ENCODE measurements at regions not wholly inside any gene's neighbourhood (a gene's known extent, or its start where the extent isn't known, plus 50 kb on each side); places are given as distances from the start of the nearest gene placed in this dataset.
A peak's percentile ranks its signal among the peaks of the same experiment; 100 is the strongest.
"Not testable (repeated sequence)": the region's sequence is repeated elsewhere in the genome, so short reads cannot be mapped to it uniquely, and the experiment has no call there.

- Histone ChIP-seq H3K36me3 (ENCODE audit: control insufficient read depth, insufficient read depth, low read length, severe bottlenecking) (no peaks in the 10 kb centered on the region), H3K4me3 (ENCODE audit: low read length) (no peak overlapping the region), H3K9ac (ENCODE audit: low read length) (no peak overlapping the region), H3K9me3 (ENCODE audit: control insufficient read depth, low read length) (no peaks in the 10 kb centered on the region), H3K27me3 (replicated peaks; ENCODE audit: control insufficient read depth, insufficient read depth, low read length) (peaks cover 10% of the 10 kb centered on the region), H3K4me1 (ENCODE audit: control insufficient read depth, insufficient read depth, low read length) (no peaks in the 10 kb centered on the region)
- no peak for DNase-seq (ENCODE audit: low read depth)
These were observed 94.7 kb upstream of the ZNF322 start for GRCh38 chr6:26754212-26754611.

GRCh38 chr6:26754801-26755200 is 95.3 kb upstream of the ZNF322 start:
- not testable (repeated sequence) for DNase-seq (ENCODE audit: low read depth); H3K4me3 ChIP-seq (ENCODE audit: low read length); H3K9me3 ChIP-seq (ENCODE audit: control insufficient read depth, low read length); H3K4me1 ChIP-seq (ENCODE audit: control insufficient read depth, insufficient read depth, low read length); H3K27me3 ChIP-seq (replicated peaks; ENCODE audit: control insufficient read depth, insufficient read depth, low read length); H3K36me3 ChIP-seq (ENCODE audit: control insufficient read depth, insufficient read depth, low read length, severe bottlenecking); H3K9ac ChIP-seq (ENCODE audit: low read length)

- H3K9me3 ChIP-seq (ENCODE audit: control insufficient read depth, low read length); H3K36me3 ChIP-seq (ENCODE audit: control insufficient read depth, insufficient read depth, low read length, severe bottlenecking); H3K9ac ChIP-seq (ENCODE audit: low read length); H3K4me1 ChIP-seq (ENCODE audit: control insufficient read depth, insufficient read depth, low read length); H3K27me3 ChIP-seq (replicated peaks; ENCODE audit: control insufficient read depth, insufficient read depth, low read length): not testable (repeated sequence)
- peak overlapping the region; percentile 68 for H3K4me3 ChIP-seq (ENCODE audit: low read length)
- DNase-seq (ENCODE audit: low read depth): peak; percentile 16
These were observed 96.7 kb upstream of the ZNF322 start for GRCh38 chr6:26756067-26756805.

- H3K4me1 ChIP-seq (ENCODE audit: control insufficient read depth, insufficient read depth, low read length); H3K36me3 ChIP-seq (ENCODE audit: control insufficient read depth, insufficient read depth, low read length, severe bottlenecking); H3K9ac ChIP-seq (ENCODE audit: low read length); H3K9me3 ChIP-seq (ENCODE audit: control insufficient read depth, low read length); H3K4me3 ChIP-seq (ENCODE audit: low read length); DNase-seq (ENCODE audit: low read depth); H3K27me3 ChIP-seq (replicated peaks; ENCODE audit: control insufficient read depth, insufficient read depth, low read length): not testable (repeated sequence)
These were observed 106.8 kb upstream of the ZNF322 start for GRCh38 chr6:26766203-26766902.

GRCh38 chr6:26770941-26771666 is 111.6 kb upstream of the ZNF322 start:
- DNase-seq (ENCODE audit: low read depth); H3K4me3 ChIP-seq (ENCODE audit: low read length); H3K9me3 ChIP-seq (ENCODE audit: control insufficient read depth, low read length); H3K9ac ChIP-seq (ENCODE audit: low read length); H3K36me3 ChIP-seq (ENCODE audit: control insufficient read depth, insufficient read depth, low read length, severe bottlenecking); H3K4me1 ChIP-seq (ENCODE audit: control insufficient read depth, insufficient read depth, low read length); H3K27me3 ChIP-seq (replicated peaks; ENCODE audit: control insufficient read depth, insufficient read depth, low read length): not testable (repeated sequence)

GRCh38 chr6:26773414-26773813 is 113.9 kb upstream of the ZNF322 start:
- DNase-seq (ENCODE audit: low read depth): not testable (repeated sequence)

GRCh38 chr6:26780563-26780962 is 121.0 kb upstream of the ZNF322 start:
- H3K36me3 ChIP-seq (ENCODE audit: control insufficient read depth, insufficient read depth, low read length, severe bottlenecking); DNase-seq (ENCODE audit: low read depth); H3K4me3 ChIP-seq (ENCODE audit: low read length); H3K4me1 ChIP-seq (ENCODE audit: control insufficient read depth, insufficient read depth, low read length); H3K9ac ChIP-seq (ENCODE audit: low read length); H3K27me3 ChIP-seq (replicated peaks; ENCODE audit: control insufficient read depth, insufficient read depth, low read length); H3K9me3 ChIP-seq (ENCODE audit: control insufficient read depth, low read length): not testable (repeated sequence)

More at GRCh38 chr6:26773414-26773813, 113.9 kb upstream of the ZNF322 start:
- H3K4me1 ChIP-seq (ENCODE audit: control insufficient read depth, insufficient read depth, low read length); H3K4me3 ChIP-seq (ENCODE audit: low read length); H3K9ac ChIP-seq (ENCODE audit: low read length); H3K9me3 ChIP-seq (ENCODE audit: control insufficient read depth, low read length); H3K27me3 ChIP-seq (replicated peaks; ENCODE audit: control insufficient read depth, insufficient read depth, low read length); H3K36me3 ChIP-seq (ENCODE audit: control insufficient read depth, insufficient read depth, low read length, severe bottlenecking): not testable (repeated sequence)

GRCh38 chr6:26795474-26796307 is 136.1 kb upstream of the ZNF322 start:
- not testable (repeated sequence) for H3K36me3 ChIP-seq (ENCODE audit: control insufficient read depth, insufficient read depth, low read length, severe bottlenecking); H3K4me3 ChIP-seq (ENCODE audit: low read length); H3K4me1 ChIP-seq (ENCODE audit: control insufficient read depth, insufficient read depth, low read length); H3K9me3 ChIP-seq (ENCODE audit: control insufficient read depth, low read length); H3K27me3 ChIP-seq (replicated peaks; ENCODE audit: control insufficient read depth, insufficient read depth, low read length); DNase-seq (ENCODE audit: low read depth); H3K9ac ChIP-seq (ENCODE audit: low read length)

GRCh38 chr6:26799903-26800633 is 140.5 kb upstream of the ZNF322 start:
- H3K4me3 ChIP-seq (ENCODE audit: low read length); H3K9ac ChIP-seq (ENCODE audit: low read length); DNase-seq (ENCODE audit: low read depth); H3K4me1 ChIP-seq (ENCODE audit: control insufficient read depth, insufficient read depth, low read length); H3K27me3 ChIP-seq (replicated peaks; ENCODE audit: control insufficient read depth, insufficient read depth, low read length); H3K9me3 ChIP-seq (ENCODE audit: control insufficient read depth, low read length); H3K36me3 ChIP-seq (ENCODE audit: control insufficient read depth, insufficient read depth, low read length, severe bottlenecking): not testable (repeated sequence)

- H3K4me3 ChIP-seq (ENCODE audit: low read length); H3K27me3 ChIP-seq (replicated peaks; ENCODE audit: control insufficient read depth, insufficient read depth, low read length); H3K36me3 ChIP-seq (ENCODE audit: control insufficient read depth, insufficient read depth, low read length, severe bottlenecking); H3K9me3 ChIP-seq (ENCODE audit: control insufficient read depth, low read length); DNase-seq (ENCODE audit: low read depth); H3K9ac ChIP-seq (ENCODE audit: low read length); H3K4me1 ChIP-seq (ENCODE audit: control insufficient read depth, insufficient read depth, low read length): not testable (repeated sequence)
These were observed 144.2 kb upstream of the ZNF322 start for GRCh38 chr6:26803762-26804161.

Measured in adipocyte (in vitro differentiated cells).